HepG2 (cell line): ENCODE measurements at regions not wholly inside any gene's neighbourhood (a gene's known extent, or its start where the extent isn't known, plus 50 kb on each side); places are given as distances from the start of the nearest gene placed in this dataset.

Experiments
- HDAC1 ChIP-seq: sonication (generic); formaldehyde crosslinking; IDR thresholded peaks from 2 replicates; pipeline ENCODE4 v1.5.1; 2020; ENCODE audit warnings: mild to moderate bottlenecking, missing genetic modification reagents
- RELA ChIP-seq: sonication (generic); formaldehyde crosslinking; IDR thresholded peaks from 2 replicates; pipeline ENCODE4 v1.4.0; 2020; ENCODE audit warnings: missing genetic modification reagents
- SETDB1 ChIP-seq: sonication (generic); formaldehyde crosslinking; IDR thresholded peaks from 2 replicates; pipeline ENCODE4 v1.5.1; 2020; ENCODE audit warnings: missing genetic modification reagents, mild to moderate bottlenecking, borderline replicate concordance
- STAT5B ChIP-seq: sonication (generic); formaldehyde crosslinking; IDR thresholded peaks from 2 replicates; pipeline ENCODE4 v1.4.0; 2020; ENCODE audit warnings: missing genetic modification reagents

DNA sequence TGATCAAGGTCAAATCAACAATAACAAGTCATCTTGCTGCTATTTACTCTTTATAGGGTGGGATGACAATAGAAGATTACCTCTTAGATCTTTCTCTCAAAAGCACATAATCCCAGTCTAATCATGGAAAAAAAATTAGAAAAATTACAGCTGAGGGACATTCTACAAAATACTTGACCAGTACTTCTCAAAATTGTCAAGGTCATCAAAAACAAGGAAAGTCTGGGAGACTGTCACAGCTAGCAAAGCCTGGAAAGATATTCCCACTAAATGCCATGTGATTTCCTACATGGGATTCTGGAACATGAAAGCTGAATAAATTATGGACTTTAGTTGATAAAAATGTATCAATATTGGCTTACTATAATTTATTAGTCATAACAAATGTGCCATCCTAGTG, 276.2 kb downstream of the RNF144A start:
- TF ChIP-seq RELA (CRISPR knock-in tag) (no peak), HDAC1 (no peak), STAT5B (CRISPR knock-in tag) (no peak), SETDB1 (CRISPR knock-in tag) (no peak)
